Left lung (tissue), 4 donors: ENCODE measurements at regions not wholly inside any gene's neighbourhood (a gene's known extent, or its start where the extent isn't known, plus 50 kb on each side); places are given as distances from the start of the nearest gene placed in this dataset.

ENCODE experiments used
- ATAC-seq: fragments of 200-7000 bp; cut with Tn5 transposase; one replicate; pipeline ENCODE4 v1.9.1; 2020; ENCODE audit warnings: moderate library complexity
- DNase-seq, 4 donors: peaks; one replicate each; pipeline ENCODE4 v3.0.0-alpha.2; 2013 to 2020
- H3K27ac ChIP-seq, 2 donors: fragments of 200-600 bp; sonication (generic) in 1 of 2; one replicate each; pipeline versions ENCODE4 v1.5.0 to v1.8.0; 2020 to 2021
- H3K27me3 ChIP-seq, 2 donors: fragments of 200-600 bp; sonication (generic) in 1 of 2; one replicate each; pipeline versions ENCODE4 v1.5.0 to v1.8.0; 2020 to 2021
- H3K36me3 ChIP-seq, 2 donors: fragments of 200-600 bp; sonication (generic) in 1 of 2; one replicate each; pipeline versions ENCODE4 v1.5.0 to v1.8.0; 2020 to 2021
- H3K4me1 ChIP-seq, 2 donors: fragments of 200-600 bp; one replicate each; pipeline ENCODE4 v1.8.0; 2021
- H3K4me3 ChIP-seq, 2 donors: fragments of 200-600 bp; sonication (generic) in 1 of 2; one replicate each; pipeline versions ENCODE4 v1.5.0 to v1.8.0; 2020 to 2021; ENCODE audit warnings: mild to moderate bottlenecking in 1 of 2
- H3K9me3 ChIP-seq, 2 donors: fragments of 200-600 bp; sonication (generic) in 1 of 2; one replicate each; pipeline versions ENCODE4 v1.5.0 to v1.8.0; 2020 to 2021
- intact Hi-C, 2 donors: fragments of 100-400 bp; cut with DNase I; formaldehyde crosslinking; loops; one replicate each; pipeline versions ENCODE4 v1.11.2 to v1.14.2; 2022
- TF ChIP-seq, protein P1 (sequence below), 2 donors: fragments of 200-600 bp; sonication (generic) in 1 of 2; IDR thresholded peaks; one replicate each; pipeline versions ENCODE4 v1.5.0 to v1.8.0; 2021; ENCODE audit warnings: antibody characterized with exemption in 2 of 2
- donor health status: DM: no; HTN: yes; CAD: no.
- donor health status: DM: no; HTN: no; CAD: no.

DNA sequence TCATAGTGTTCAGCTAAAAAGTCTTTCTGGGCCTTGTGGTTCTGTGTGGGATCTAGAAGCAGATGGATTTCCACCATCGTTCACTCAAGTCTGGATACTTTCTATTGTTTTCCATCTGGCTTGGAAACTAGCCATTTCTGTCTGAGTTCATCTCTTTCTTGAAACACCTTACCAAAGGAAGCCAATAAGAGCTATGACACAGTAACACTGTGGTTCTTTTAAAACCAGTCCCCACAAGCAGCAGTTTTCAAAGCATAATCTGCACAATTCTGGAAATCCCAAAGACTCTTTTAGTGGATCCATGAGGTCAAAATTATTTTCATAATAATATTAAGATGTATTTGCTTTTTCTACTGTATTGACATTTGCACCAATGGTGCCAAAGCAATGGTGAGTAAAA, 234.2 kb upstream of the TET2 start:
- Histone ChIP-seq H3K4me1 (no peaks in the 10 kb centered on the region), H3K27ac (no peak overlapping the region), H3K9me3 (no peaks in the 10 kb centered on the region), H3K36me3 (no peaks in the 10 kb centered on the region), H3K27me3 (no peaks in the 10 kb centered on the region), H3K4me3 (no peak overlapping the region)
- DNase-seq (no peak), ATAC-seq (no peak)
- intact Hi-C loops = no loop called here
- TF ChIP-seq, protein P1, sequence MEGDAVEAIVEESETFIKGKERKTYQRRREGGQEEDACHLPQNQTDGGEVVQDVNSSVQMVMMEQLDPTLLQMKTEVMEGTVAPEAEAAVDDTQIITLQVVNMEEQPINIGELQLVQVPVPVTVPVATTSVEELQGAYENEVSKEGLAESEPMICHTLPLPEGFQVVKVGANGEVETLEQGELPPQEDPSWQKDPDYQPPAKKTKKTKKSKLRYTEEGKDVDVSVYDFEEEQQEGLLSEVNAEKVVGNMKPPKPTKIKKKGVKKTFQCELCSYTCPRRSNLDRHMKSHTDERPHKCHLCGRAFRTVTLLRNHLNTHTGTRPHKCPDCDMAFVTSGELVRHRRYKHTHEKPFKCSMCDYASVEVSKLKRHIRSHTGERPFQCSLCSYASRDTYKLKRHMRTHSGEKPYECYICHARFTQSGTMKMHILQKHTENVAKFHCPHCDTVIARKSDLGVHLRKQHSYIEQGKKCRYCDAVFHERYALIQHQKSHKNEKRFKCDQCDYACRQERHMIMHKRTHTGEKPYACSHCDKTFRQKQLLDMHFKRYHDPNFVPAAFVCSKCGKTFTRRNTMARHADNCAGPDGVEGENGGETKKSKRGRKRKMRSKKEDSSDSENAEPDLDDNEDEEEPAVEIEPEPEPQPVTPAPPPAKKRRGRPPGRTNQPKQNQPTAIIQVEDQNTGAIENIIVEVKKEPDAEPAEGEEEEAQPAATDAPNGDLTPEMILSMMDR (IDR thresholded peaks at IDR 0.05) = no peak

DNA sequence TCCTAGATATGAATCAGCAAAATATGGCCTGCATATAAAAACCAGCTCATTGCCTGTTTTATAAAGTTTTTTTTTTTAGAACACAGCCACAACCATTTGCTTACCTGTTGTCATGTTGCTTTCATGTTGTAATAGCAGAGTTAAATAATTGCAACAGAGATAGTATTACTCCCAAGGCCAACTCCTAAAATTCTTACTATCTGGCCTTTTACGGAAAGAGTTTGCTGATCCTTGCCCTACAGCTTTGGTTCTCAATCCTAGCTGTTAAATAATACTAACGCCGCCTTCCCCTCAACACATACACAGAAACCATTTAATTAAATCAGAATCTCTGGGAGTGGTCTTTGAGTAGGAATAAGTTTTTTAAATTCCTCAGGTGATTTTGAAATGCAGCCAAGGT, 231.3 kb upstream of the TET2 start:
- H3K4me3 ChIP-seq = no peak overlapping the region
- intact Hi-C loops = no loop called here
- no peaks in the 10 kb centered on the region for H3K27me3 ChIP-seq
- H3K4me1 ChIP-seq = no peaks in the 10 kb centered on the region
- ATAC-seq (no peak), DNase-seq (no peak)
- TF ChIP-seq, protein P1 (IDR thresholded peaks at IDR 0.05) = no peak
- no peaks in the 10 kb centered on the region for H3K9me3 ChIP-seq
- H3K36me3 ChIP-seq = no peaks in the 10 kb centered on the region
- no peak overlapping the region for H3K27ac ChIP-seq

DNA sequence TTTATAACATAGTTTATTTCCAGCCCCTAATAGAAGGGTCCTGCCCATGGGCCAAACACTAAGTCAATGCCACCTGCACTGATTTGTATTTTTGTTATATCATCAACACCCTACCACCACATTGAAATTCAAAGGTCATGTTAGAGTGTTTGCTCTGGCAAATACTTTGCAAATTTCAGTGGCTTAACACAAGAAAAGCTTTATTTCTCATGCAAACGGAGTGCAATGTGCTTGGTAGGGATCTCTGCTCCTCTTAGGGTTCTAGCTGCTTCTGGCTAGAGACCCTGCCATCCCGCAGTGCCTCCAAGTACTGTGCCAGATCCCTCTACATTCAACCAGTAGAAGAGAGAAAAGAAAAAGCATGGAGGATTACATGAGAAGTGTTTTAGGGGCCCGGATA, 230.8 kb upstream of the TET2 start:
- H3K36me3 ChIP-seq = no peaks in the 10 kb centered on the region
- intact Hi-C loops = no loop called here
- no peak overlapping the region for H3K27ac ChIP-seq
- DNase-seq (no peak), ATAC-seq (no peak)
- H3K4me1 ChIP-seq = no peaks in the 10 kb centered on the region
- no peak overlapping the region for H3K4me3 ChIP-seq
- no peaks in the 10 kb centered on the region for H3K9me3 ChIP-seq
- no peaks in the 10 kb centered on the region for H3K27me3 ChIP-seq
- TF ChIP-seq, protein P1 (IDR thresholded peaks at IDR 0.05) = no peak

DNA sequence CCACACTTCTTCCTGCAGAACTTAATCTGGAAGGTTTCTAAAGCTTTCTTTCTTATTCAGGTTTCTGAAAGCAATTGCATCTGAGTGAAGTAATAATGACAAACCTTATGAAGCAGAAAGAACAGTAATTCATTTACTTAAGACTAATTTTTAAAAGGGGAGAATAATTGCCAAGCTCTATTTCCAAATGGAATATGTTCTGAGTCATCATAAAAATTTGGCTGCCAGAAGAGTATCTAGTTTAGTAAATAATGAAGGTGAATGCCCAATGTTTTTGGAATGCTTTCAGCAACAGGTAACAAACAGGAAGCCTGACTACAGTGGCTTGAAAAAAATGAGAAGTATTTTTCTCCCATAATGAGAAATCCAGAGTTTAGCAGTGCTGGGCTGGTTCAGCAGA, 227.3 kb upstream of the TET2 start:
- intact Hi-C loops = no loop called here
- TF ChIP-seq, protein P1 (IDR thresholded peaks at IDR 0.05) = no peak
- Histone ChIP-seq H3K36me3 (no peaks in the 10 kb centered on the region), H3K4me1 (no peaks in the 10 kb centered on the region), H3K9me3 (no peaks in the 10 kb centered on the region), H3K27ac (no peak overlapping the region), H3K27me3 (no peaks in the 10 kb centered on the region), H3K4me3 (no peak overlapping the region)
- ATAC-seq (no peak), DNase-seq (no peak)

DNA sequence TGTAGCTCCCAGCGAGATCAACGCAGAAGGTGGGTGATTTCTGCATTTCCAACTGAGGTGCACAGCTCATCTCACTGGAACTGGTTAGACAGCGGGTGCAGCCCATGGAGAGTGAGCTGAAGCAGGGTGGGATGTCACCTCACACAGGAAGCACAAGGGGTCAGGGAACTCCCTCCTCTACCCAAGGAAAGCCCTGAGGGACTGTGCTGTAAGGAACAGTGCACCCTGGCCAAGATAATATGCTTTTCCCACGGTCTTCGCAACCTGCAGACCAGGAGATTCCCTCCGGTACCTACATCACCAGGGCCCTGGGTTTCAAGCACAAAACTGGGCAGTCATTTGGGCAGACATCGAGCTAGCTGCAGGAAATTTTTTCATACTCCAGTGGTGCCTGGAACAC, 216.4 kb upstream of the TET2 start:
- H3K27me3 ChIP-seq = no peaks in the 10 kb centered on the region
- H3K27ac ChIP-seq = no peak overlapping the region
- H3K9me3 ChIP-seq = peaks cover 0 to 7% of the 10 kb centered on the region in 2 donors
- peaks cover 0 to 16% of the 10 kb centered on the region in 2 donors for H3K4me1 ChIP-seq
- H3K4me3 ChIP-seq = no peak overlapping the region
- no peaks in the 10 kb centered on the region for H3K36me3 ChIP-seq
- intact Hi-C loops = no loop called here
- ATAC-seq (no peak), DNase-seq (no peak)
- TF ChIP-seq, protein P1 (IDR thresholded peaks at IDR 0.05) = no peak
